ENCODE measurements at regions not wholly inside any gene's neighbourhood (a gene's known extent, or its start where the extent isn't known, plus 50 kb on each side); places are given as distances from the start of the nearest gene placed in this dataset.

DNA sequence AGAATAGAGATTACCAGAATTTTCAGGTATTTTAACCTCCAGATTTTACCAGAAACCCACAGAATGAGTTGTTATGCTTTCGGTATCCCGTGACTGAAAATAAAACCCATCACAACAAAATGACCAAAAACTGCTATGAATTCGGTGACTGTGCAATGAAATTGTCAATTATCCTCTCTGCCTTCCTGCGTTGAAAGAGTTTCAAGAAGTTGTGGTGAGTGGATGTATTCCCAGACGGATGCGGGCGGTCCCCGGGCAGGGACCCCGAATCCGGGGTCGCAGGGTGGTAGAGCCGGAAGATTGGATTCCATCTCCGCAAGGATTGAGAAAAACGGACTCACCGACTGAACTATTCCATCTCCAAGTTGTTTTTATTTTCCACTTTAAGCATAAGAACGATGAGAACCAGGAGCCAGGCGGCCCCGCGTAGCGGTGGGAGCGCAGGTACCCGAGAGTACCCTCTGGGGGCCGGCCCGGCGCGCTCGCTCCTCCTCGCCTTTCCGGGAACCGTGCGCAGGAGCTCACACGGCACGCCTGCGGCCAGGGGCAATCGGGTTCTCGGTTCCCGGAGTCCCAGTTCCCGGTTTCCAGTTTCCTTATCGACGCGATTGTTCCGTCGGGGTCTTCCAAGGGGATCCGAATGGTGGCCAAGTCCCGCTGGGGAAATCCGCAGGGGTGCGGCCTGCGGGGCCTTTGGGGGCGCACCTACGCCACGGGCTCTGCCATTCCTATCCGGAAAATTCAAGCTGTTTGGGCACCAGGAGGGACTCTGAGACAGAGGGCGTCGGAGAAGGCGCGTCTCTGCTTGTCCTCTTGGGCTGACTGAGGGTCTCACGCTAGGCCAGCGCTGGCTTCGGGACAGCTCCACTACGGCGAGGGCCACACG lies 104.9 kb upstream of the PRDM1 start:
- no peak overlapping the region; the same call in 1 of the 2 replicates for H3K27ac ChIP-seq (ENCODE audit: low read length)
- no peaks in the 10 kb centered on the region for H4K20me1 ChIP-seq (ENCODE audit: insufficient read depth, low read length)
- H3K79me2 ChIP-seq (ENCODE audit: low read length) = no peaks in the 10 kb centered on the region
- no peak for TF ChIP-seq EZH2phosphoT487 (IDR thresholded peaks at IDR 0.05; ENCODE audit: low read depth)
- TF ChIP-seq, protein P1, sequence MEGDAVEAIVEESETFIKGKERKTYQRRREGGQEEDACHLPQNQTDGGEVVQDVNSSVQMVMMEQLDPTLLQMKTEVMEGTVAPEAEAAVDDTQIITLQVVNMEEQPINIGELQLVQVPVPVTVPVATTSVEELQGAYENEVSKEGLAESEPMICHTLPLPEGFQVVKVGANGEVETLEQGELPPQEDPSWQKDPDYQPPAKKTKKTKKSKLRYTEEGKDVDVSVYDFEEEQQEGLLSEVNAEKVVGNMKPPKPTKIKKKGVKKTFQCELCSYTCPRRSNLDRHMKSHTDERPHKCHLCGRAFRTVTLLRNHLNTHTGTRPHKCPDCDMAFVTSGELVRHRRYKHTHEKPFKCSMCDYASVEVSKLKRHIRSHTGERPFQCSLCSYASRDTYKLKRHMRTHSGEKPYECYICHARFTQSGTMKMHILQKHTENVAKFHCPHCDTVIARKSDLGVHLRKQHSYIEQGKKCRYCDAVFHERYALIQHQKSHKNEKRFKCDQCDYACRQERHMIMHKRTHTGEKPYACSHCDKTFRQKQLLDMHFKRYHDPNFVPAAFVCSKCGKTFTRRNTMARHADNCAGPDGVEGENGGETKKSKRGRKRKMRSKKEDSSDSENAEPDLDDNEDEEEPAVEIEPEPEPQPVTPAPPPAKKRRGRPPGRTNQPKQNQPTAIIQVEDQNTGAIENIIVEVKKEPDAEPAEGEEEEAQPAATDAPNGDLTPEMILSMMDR (IDR thresholded peaks at IDR 0.05; ENCODE audit: low read depth, low read length) = no peak
- H3K4me2 ChIP-seq (ENCODE audit: low read length) = peak overlapping the region; percentile 66
- peak overlapping the region; percentile 56 for H3K9ac ChIP-seq (ENCODE audit: low read length)
- H3K27me3 ChIP-seq (ENCODE audit: low read depth, low read length) = no peaks in the 10 kb centered on the region
- no peaks in the 10 kb centered on the region for H3K36me3 ChIP-seq (replicated peaks; ENCODE audit: low read depth, low read length)
- peak overlapping the region; percentile 92 for H2AFZ ChIP-seq (ENCODE audit: low read depth, low read length)
- peaks cover 21% of the 10 kb centered on the region for H3K4me1 ChIP-seq (ENCODE audit: low read length)
- peak overlapping the region; percentile 86 for H3K4me3 ChIP-seq (ENCODE audit: low read length)
- H3K9me3 ChIP-seq (ENCODE audit: insufficient read depth, low read length) = no peaks in the 10 kb centered on the region

DNA sequence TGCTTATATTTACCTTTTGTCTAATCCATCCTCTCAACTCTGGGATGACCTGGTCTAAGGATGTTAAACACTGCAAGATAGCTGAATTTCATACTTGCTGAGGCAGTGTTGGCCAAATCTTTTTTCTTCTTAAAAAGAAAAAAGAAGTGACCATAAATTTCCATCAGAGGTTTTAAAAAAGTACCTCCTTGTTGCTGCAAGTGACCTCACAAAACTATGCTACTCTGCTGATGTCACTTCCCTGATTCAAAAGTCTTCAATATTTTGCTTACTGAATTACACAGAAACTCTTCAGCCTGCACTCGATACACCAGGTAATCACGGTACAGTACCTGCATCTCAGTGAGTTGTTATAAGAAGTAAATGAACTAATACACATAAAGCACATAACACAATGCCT lies 107.2 kb upstream of the PRDM1 start:
- Histone ChIP-seq H3K4me3 (ENCODE audit: low read length) (no peak overlapping the region), H3K27me3 (ENCODE audit: low read depth, low read length) (no peaks in the 10 kb centered on the region), H3K9me3 (ENCODE audit: insufficient read depth, low read length) (no peaks in the 10 kb centered on the region), H3K27ac (ENCODE audit: low read length) (no peak overlapping the region), H3K36me3 (replicated peaks; ENCODE audit: low read depth, low read length) (no peaks in the 10 kb centered on the region), H3K4me1 (ENCODE audit: low read length) (peaks cover 24% of the 10 kb centered on the region), H3K4me2 (ENCODE audit: low read length) (no peak overlapping the region), H4K20me1 (ENCODE audit: insufficient read depth, low read length) (no peaks in the 10 kb centered on the region), H3K9ac (ENCODE audit: low read length) (no peak overlapping the region), H3K79me2 (ENCODE audit: low read length) (no peaks in the 10 kb centered on the region), H2AFZ (ENCODE audit: low read depth, low read length) (no peak overlapping the region)
- TF ChIP-seq, protein P1 (IDR thresholded peaks at IDR 0.05; ENCODE audit: low read depth, low read length) = no peak
- no peak for TF ChIP-seq EZH2phosphoT487 (IDR thresholded peaks at IDR 0.05; ENCODE audit: low read depth)

DNA sequence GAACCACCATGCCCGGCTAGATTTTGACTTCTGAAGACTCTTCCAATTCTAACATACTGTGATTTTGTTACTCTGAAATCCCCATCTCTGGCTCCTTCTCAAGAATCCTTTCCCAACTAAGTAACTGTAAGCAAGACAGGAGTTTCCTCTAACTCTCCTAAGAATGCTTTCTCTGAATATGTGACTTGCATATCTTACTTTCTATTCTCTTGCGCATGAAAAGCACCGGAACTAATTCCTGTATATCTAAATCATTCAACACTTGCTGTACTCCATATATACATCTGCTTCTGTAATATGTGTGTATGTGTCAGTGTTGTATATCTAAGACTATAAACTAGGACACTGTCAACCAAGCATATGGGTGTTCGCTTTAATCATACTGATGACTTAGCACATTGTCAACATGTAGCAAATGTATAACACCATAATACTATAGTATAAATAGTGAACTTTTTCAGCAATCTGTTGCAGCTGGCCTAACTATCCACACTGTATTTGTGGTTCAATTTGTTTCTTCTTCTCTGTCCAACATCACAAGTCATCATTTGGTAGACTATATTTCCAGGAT lies 108.1 kb upstream of the PRDM1 start:
- Histone ChIP-seq H2AFZ (ENCODE audit: low read depth, low read length) (no peak overlapping the region), H3K27me3 (ENCODE audit: low read depth, low read length) (no peaks in the 10 kb centered on the region), H3K9me3 (ENCODE audit: insufficient read depth, low read length) (no peaks in the 10 kb centered on the region), H3K79me2 (ENCODE audit: low read length) (no peaks in the 10 kb centered on the region), H3K27ac (ENCODE audit: low read length) (no peak overlapping the region), H4K20me1 (ENCODE audit: insufficient read depth, low read length) (no peaks in the 10 kb centered on the region), H3K4me1 (ENCODE audit: low read length) (peaks cover 24% of the 10 kb centered on the region), H3K4me2 (ENCODE audit: low read length) (no peak overlapping the region), H3K4me3 (ENCODE audit: low read length) (no peak overlapping the region), H3K9ac (ENCODE audit: low read length) (no peak overlapping the region), H3K36me3 (replicated peaks; ENCODE audit: low read depth, low read length) (no peaks in the 10 kb centered on the region)
- TF ChIP-seq, protein P1 (IDR thresholded peaks at IDR 0.05; ENCODE audit: low read depth, low read length) = no peak
- no peak for TF ChIP-seq EZH2phosphoT487 (IDR thresholded peaks at IDR 0.05; ENCODE audit: low read depth)

DNA sequence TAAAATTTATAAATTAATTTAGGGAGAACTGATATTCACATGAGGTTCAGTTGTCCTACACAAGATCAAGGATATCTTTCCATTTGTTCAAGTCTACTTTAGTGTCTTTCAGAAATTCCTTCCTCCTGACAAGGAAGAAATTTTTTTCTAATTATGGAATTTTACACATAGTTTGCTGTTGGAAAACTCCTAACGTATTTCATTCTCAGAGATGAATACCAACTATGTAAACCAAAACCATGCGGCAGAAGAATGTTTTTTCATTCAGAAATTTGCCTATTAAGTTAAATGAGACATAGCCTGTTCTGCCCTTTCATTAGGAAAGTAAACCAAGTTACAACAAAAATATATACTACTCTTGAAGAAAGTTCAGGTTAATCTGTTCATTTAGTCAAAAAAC lies 111.2 kb upstream of the PRDM1 start:
- no peaks in the 10 kb centered on the region for H4K20me1 ChIP-seq (ENCODE audit: insufficient read depth, low read length)
- peaks cover 7% of the 10 kb centered on the region for H3K9me3 ChIP-seq (ENCODE audit: insufficient read depth, low read length)
- TF ChIP-seq, protein P1 (IDR thresholded peaks at IDR 0.05; ENCODE audit: low read depth, low read length) = no peak
- no peak for TF ChIP-seq EZH2phosphoT487 (IDR thresholded peaks at IDR 0.05; ENCODE audit: low read depth)
- H3K4me2 ChIP-seq (ENCODE audit: low read length) = no peak overlapping the region
- no peaks in the 10 kb centered on the region for H3K79me2 ChIP-seq (ENCODE audit: low read length)
- H3K36me3 ChIP-seq (replicated peaks; ENCODE audit: low read depth, low read length) = no peaks in the 10 kb centered on the region
- H3K27me3 ChIP-seq (ENCODE audit: low read depth, low read length) = no peaks in the 10 kb centered on the region
- H3K4me1 ChIP-seq (ENCODE audit: low read length) = peaks cover 17% of the 10 kb centered on the region
- no peak overlapping the region for H3K9ac ChIP-seq (ENCODE audit: low read length)
- H3K27ac ChIP-seq (ENCODE audit: low read length) = no peak overlapping the region
- no peak overlapping the region for H3K4me3 ChIP-seq (ENCODE audit: low read length)
- H2AFZ ChIP-seq (ENCODE audit: low read depth, low read length) = no peak overlapping the region
